ENCODE measurements at regions not wholly inside any gene's neighbourhood (a gene's known extent, or its start where the extent isn't known, plus 50 kb on each side); places are given as distances from the start of the nearest gene placed in this dataset.

GRCh38 chr10:9469663-9470205, 1415.2 kb downstream of the GATA3 start:
- H3K4me3 ChIP-seq (ENCODE audit: low read length): no peak overlapping the region
- no peaks in the 10 kb centered on the region for H3K27me3 ChIP-seq (ENCODE audit: control insufficient read depth in 1 of 2, insufficient read depth in 2 of 2, low read length in 2 of 2)
- H3K27me3 Mint-ChIP-seq: no peaks in the 10 kb centered on the region
- H3K9me3 ChIP-seq (ENCODE audit: control insufficient read depth in 1 of 2, insufficient read depth in 1 of 2, low read length in 2 of 2): no peaks in the 10 kb centered on the region
- CTCF ChIA-PET: no interaction called here
- H3K4me1 Mint-ChIP-seq (ENCODE audit: low read depth): no peaks in the 10 kb centered on the region
- TF ChIP-seq, protein P1, sequence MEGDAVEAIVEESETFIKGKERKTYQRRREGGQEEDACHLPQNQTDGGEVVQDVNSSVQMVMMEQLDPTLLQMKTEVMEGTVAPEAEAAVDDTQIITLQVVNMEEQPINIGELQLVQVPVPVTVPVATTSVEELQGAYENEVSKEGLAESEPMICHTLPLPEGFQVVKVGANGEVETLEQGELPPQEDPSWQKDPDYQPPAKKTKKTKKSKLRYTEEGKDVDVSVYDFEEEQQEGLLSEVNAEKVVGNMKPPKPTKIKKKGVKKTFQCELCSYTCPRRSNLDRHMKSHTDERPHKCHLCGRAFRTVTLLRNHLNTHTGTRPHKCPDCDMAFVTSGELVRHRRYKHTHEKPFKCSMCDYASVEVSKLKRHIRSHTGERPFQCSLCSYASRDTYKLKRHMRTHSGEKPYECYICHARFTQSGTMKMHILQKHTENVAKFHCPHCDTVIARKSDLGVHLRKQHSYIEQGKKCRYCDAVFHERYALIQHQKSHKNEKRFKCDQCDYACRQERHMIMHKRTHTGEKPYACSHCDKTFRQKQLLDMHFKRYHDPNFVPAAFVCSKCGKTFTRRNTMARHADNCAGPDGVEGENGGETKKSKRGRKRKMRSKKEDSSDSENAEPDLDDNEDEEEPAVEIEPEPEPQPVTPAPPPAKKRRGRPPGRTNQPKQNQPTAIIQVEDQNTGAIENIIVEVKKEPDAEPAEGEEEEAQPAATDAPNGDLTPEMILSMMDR (IDR thresholded peaks at IDR 0.05): no peak
- no peaks in the 10 kb centered on the region for H3K9me3 Mint-ChIP-seq
- H3K4me1 ChIP-seq (ENCODE audit: insufficient read depth, low read length): no peaks in the 10 kb centered on the region
- H3K27ac ChIP-seq (ENCODE audit: low read depth in 1 of 2, low read length in 2 of 2): no peak overlapping the region
- H3K36me3 ChIP-seq (ENCODE audit: insufficient read depth, low read length): no peaks in the 10 kb centered on the region
- ATAC-seq (ENCODE audit: poor library complexity): no peak
- H3K36me3 Mint-ChIP-seq (ENCODE audit: low read depth): no peaks in the 10 kb centered on the region
- POLR2A ChIA-PET: no interaction called here
- no peak for DNase-seq
- intact Hi-C loops (cut with DNase I, micrococcal nuclease): no loop called here
- no peak overlapping the region for H3K27ac Mint-ChIP-seq
- no peak overlapping the region for H3K4me3 Mint-ChIP-seq

DNA sequence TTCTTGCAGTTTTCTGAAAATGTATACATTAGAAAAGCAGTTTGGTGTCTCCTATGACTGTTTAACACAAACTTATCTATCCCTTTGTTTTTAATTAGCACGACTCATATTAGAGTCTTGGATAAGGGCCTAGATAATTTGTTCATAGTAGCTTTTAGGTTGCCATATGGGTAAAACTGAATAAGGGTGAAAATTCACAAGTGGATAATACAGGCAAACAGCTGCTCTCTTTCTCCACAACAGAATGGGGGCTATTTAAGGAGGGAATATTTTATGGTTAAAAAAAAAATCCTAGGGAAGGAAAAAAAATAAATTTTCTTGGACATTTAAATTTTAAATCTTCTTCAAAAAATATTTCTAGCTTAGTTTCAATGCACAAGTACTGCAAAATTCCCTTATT, 1416.1 kb downstream of the GATA3 start:
- TF ChIP-seq, protein P1 (IDR thresholded peaks at IDR 0.05): no peak

DNA sequence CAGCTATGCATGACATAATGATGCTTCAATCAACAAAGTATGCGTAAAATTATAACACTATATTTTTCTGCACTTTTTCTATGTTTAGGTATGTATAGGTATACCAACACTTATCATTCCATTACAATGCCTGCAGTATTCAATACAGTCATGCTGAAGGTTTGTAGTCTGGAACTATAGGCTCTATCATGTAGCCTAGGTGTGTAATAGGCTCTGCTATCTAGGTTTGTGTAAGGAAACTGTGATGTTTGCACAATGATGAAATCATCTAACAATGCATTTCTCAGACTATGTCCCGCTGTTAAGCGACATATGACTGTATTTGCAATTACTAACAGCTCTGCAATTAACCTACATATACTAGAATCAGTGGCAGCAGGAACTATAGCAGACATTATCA, 1447.5 kb downstream of the GATA3 start:
- intact Hi-C loops (cut with DNase I, micrococcal nuclease): no loop called here
- ChIA-PET CTCF (no interaction called here), POLR2A (no interaction called here)
- Mint-ChIP-seq H3K4me3 (no peak overlapping the region), H3K27me3 (peaks cover 7% of the 10 kb centered on the region), H3K4me1 (ENCODE audit: low read depth) (no peaks in the 10 kb centered on the region), H3K36me3 (ENCODE audit: low read depth) (no peaks in the 10 kb centered on the region), H3K27ac (no peak overlapping the region), H3K9me3 (no peaks in the 10 kb centered on the region)
- Histone ChIP-seq H3K4me1 (ENCODE audit: insufficient read depth, low read length) (no peaks in the 10 kb centered on the region), H3K27ac (ENCODE audit: low read depth in 1 of 2, low read length in 2 of 2) (no peak overlapping the region), H3K4me3 (ENCODE audit: low read length) (no peak overlapping the region), H3K36me3 (ENCODE audit: insufficient read depth, low read length) (no peaks in the 10 kb centered on the region), H3K27me3 (ENCODE audit: control insufficient read depth in 1 of 2, insufficient read depth in 2 of 2, low read length in 2 of 2) (peaks cover 0 to 3% of the 10 kb centered on the region in 2 experiments), H3K9me3 (ENCODE audit: control insufficient read depth in 1 of 2, insufficient read depth in 1 of 2, low read length in 2 of 2) (no peaks in the 10 kb centered on the region)
- ATAC-seq (ENCODE audit: poor library complexity) (no peak), DNase-seq (no peak)
- TF ChIP-seq, protein P1 (IDR thresholded peaks at IDR 0.05): no peak

More for the DNA sequence above, 1416.1 kb downstream of the GATA3 start:
- Mint-ChIP-seq H3K36me3 (ENCODE audit: low read depth) (no peaks in the 10 kb centered on the region), H3K27me3 (no peaks in the 10 kb centered on the region), H3K4me1 (ENCODE audit: low read depth) (no peaks in the 10 kb centered on the region), H3K9me3 (no peaks in the 10 kb centered on the region), H3K4me3 (no peak overlapping the region), H3K27ac (no peak overlapping the region)
- ChIA-PET POLR2A (no interaction called here), CTCF (no interaction called here)
- H3K27me3 ChIP-seq (ENCODE audit: control insufficient read depth in 1 of 2, insufficient read depth in 2 of 2, low read length in 2 of 2): no peaks in the 10 kb centered on the region
- no peaks in the 10 kb centered on the region for H3K4me1 ChIP-seq (ENCODE audit: insufficient read depth, low read length)
- no peak overlapping the region for H3K4me3 ChIP-seq (ENCODE audit: low read length)
- no peak overlapping the region for H3K27ac ChIP-seq (ENCODE audit: low read depth in 1 of 2, low read length in 2 of 2)
- H3K9me3 ChIP-seq (ENCODE audit: control insufficient read depth in 1 of 2, insufficient read depth in 1 of 2, low read length in 2 of 2): no peaks in the 10 kb centered on the region
- intact Hi-C loops (cut with DNase I, micrococcal nuclease): no loop called here
- ATAC-seq (ENCODE audit: poor library complexity) (no peak), DNase-seq (no peak)
- no peaks in the 10 kb centered on the region for H3K36me3 ChIP-seq (ENCODE audit: insufficient read depth, low read length)

All from CD4-positive, alpha-beta T cell (primary cell).